ENCODE measurements at regions not wholly inside any gene's neighbourhood (a gene's known extent, or its start where the extent isn't known, plus 50 kb on each side); places are given as distances from the start of the nearest gene placed in this dataset.
A peak's percentile ranks its signal among the peaks of the same experiment; 100 is the strongest.

DNA sequence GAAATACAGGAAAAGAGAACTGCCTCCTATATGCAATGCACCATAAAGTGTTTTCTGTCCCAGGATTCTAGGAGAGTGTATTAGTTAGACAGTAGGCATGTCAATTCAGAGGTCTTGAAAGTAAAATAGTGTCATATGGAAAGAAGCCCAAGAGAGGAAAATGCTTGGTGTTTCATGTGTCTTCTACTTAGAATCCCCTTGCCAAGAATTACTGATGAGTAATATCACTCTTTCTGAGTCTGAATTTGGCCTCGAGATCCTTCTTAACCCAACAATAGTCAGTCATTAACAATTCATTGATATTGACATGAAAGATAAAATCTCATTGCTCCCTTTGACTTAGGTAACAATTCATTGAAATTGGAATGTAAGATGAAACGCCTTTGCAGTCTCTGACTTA is 972.2 kb downstream of the TTLL7 start:
- TF ChIP-seq, protein P1, sequence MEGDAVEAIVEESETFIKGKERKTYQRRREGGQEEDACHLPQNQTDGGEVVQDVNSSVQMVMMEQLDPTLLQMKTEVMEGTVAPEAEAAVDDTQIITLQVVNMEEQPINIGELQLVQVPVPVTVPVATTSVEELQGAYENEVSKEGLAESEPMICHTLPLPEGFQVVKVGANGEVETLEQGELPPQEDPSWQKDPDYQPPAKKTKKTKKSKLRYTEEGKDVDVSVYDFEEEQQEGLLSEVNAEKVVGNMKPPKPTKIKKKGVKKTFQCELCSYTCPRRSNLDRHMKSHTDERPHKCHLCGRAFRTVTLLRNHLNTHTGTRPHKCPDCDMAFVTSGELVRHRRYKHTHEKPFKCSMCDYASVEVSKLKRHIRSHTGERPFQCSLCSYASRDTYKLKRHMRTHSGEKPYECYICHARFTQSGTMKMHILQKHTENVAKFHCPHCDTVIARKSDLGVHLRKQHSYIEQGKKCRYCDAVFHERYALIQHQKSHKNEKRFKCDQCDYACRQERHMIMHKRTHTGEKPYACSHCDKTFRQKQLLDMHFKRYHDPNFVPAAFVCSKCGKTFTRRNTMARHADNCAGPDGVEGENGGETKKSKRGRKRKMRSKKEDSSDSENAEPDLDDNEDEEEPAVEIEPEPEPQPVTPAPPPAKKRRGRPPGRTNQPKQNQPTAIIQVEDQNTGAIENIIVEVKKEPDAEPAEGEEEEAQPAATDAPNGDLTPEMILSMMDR (conservative IDR thresholded peaks at IDR 0.05; ENCODE audit: low read depth, low read length), result no peak
- peak; percentile 12 for DNase-seq (ENCODE audit: low read depth)
- H3K4me3 ChIP-seq (ENCODE audit: low read depth, low read length), result no peak overlapping the region

DNA sequence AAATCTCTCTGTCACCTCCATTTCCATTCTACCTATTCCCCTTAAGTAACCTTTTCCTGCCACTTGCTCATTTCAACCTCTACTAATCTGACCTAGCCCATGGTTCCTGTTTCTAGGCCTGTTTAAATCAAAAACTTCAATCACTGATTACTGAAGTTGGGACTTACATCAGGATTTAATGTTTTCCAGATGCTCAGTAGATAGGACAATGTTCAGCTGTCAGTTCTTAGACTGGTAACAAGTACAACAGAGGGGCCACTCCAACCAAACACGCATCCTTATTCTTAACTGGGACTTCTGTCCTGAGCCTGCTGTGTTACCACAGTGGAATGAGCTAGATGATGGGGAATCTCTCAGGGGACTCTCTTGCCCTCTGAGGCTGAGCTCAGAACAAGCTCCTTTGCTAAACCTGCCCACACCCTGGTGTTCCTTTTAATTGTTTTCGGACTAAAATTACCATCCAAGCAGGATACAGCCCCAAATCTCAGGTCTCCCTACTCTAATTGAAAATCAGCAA is 974.6 kb downstream of the TTLL7 start:
- no peak for DNase-seq (ENCODE audit: low read depth)
- TF ChIP-seq, protein P1 (conservative IDR thresholded peaks at IDR 0.05; ENCODE audit: low read depth, low read length), result no peak
- no peak overlapping the region for H3K4me3 ChIP-seq (ENCODE audit: low read depth, low read length)

DNA sequence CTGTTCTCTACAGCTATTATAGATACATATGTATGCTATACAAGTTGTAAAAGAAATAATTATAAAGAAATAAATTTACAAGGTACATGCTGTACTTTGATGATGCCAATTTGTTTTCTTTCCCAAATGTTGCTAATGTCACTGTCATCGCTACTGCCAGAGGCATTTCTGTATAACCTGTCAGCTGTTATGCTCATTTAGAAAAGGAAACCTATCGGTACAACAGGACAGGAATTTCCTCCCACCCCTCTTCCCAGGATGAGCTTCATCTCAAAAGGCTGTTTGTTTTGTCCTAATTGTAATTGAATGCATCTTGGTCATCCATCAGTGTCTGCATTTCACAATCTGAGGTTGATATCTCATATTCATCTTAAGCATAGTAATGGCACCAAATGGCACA is 975.7 kb downstream of the TTLL7 start:
- TF ChIP-seq, protein P1 (conservative IDR thresholded peaks at IDR 0.05; ENCODE audit: low read depth, low read length), result no peak

DNA sequence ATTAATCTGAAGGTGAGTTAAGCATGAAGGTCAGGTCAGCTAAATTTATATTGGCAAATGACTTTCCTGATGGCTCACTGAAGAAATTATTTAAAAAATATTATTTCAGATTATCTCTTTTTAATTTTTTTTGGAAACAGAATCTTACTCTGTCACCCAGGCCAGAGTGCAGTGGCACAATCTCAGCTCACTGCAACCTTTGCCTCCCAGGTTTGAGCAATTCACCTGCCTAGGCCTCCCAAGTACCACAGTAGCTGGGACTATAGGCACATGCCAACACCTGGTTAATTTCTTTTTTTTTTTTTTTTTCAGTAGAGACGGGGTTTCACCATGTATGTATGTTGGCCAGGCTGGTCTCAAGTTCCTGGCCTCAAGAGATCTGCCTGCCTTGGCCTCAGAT is 976.7 kb downstream of the TTLL7 start:
- TF ChIP-seq, protein P1 (conservative IDR thresholded peaks at IDR 0.05; ENCODE audit: low read depth, low read length), result no peak
- DNase-seq (ENCODE audit: low read depth), result no peak
- no peak overlapping the region for H3K4me3 ChIP-seq (ENCODE audit: low read depth, low read length)

More for the DNA sequence above, 975.7 kb downstream of the TTLL7 start:
- no peak overlapping the region for H3K4me3 ChIP-seq (ENCODE audit: low read depth, low read length)
- no peak for DNase-seq (ENCODE audit: low read depth)

DNA sequence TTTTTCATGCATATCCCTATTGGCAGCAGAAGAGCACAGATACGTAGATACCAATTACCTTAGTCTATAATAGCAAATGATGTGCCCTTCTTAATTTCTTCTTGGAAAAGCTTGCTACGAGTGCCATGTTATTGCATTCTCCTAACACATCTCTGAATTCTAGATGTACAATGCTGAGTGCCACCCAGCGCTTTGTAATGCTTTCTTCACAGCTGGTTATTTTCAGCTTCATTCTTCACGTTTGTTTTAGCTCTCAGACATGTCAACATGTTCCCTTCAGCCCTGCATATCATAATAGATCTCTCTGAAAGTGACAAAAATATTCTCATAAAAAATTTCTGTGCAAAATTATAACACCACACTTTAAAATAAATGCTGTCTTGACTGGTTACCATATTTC is 981.2 kb downstream of the TTLL7 start:
- no peak for DNase-seq (ENCODE audit: low read depth)
- TF ChIP-seq, protein P1 (conservative IDR thresholded peaks at IDR 0.05; ENCODE audit: low read depth, low read length), result no peak
- H3K4me3 ChIP-seq (ENCODE audit: low read depth, low read length), result no peak overlapping the region

DNA sequence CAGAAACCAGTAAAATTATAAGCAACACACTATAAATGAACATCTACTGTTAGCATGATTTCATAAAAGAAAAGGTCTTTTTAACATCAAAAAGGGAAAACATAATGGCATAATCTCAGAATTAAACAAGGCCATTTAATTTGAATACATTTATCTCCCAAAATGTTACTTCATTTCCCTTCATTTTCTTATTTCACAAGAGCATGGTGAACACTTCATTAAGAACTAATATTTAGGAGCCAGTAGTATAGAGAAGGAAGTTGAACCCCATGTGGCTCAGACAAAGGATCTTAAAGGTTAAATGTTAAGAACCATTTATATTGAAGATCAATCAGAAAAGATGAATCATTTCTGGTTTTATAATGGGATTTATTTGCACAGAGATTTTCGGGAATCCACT is 981.7 kb downstream of the TTLL7 start:
- DNase-seq (ENCODE audit: low read depth), result no peak
- no peak overlapping the region for H3K4me3 ChIP-seq (ENCODE audit: low read depth, low read length)
- TF ChIP-seq, protein P1 (conservative IDR thresholded peaks at IDR 0.05; ENCODE audit: low read depth, low read length), result no peak

DNA sequence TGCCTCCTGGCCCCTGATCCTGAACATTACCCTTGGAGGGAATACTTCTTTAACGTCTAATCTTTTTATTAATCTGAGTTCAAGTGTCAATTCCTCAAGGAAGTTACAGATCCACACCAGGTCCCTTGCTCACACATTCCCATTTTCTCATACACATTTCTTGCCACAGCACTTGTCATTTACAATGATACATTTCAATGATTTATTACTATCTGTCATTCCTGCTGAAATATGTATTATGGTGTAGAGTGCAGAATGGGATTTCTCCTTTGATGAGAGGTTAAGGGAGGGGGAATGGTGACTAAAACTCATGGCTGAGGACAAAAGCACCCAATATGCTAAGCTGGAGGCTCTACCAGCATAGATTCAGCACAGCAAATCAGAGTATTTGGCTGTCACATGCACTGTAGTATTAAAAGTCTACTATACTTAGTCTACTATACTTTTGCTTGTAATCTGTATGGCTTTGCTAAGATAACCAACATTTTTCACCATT is 982.5 kb downstream of the TTLL7 start:
- no peak overlapping the region for H3K4me3 ChIP-seq (ENCODE audit: low read depth, low read length)
- DNase-seq (ENCODE audit: low read depth), result no peak
- TF ChIP-seq, protein P1 (conservative IDR thresholded peaks at IDR 0.05; ENCODE audit: low read depth, low read length), result no peak
